Spleen (tissue), 7 donors: ENCODE measurements at regions not wholly inside any gene's neighbourhood (a gene's known extent, or its start where the extent isn't known, plus 50 kb on each side); places are given as distances from the start of the nearest gene placed in this dataset.

ENCODE experiments used
- POLR2A ChIP-seq, 3 donors: fragments of 450-650 bp; IDR thresholded peaks; one replicate each; pipeline ENCODE4 v1.5.1; 2017; ENCODE audit warnings: antibody characterized with exemption in 3 of 3, mild to moderate bottlenecking in 1 of 3
- POLR2AphosphoS5 ChIP-seq, 3 donors: sonication (generic); formaldehyde crosslinking; IDR thresholded peaks; one replicate each; pipeline ENCODE4 v1.5.1; 2017; ENCODE audit warnings: antibody characterized with exemption in 3 of 3
- TF ChIP-seq, protein P1 (sequence below), 11 experiments: fragments of 200-600 bp in 7 of 11; fragments of 450-650 bp in 4 of 11; sonication (generic) in 4 of 11; IDR thresholded peaks in 8 of 11; conservative IDR thresholded peaks in 3 of 11; 1 replicate in 7 of 11; 2 replicates in 4 of 11; pipeline versions ENCODE4 v1.4.0 to v1.8.0; 2016 to 2021; ENCODE audit warnings: antibody characterized with exemption in 11 of 11, inconsistent platforms in 4 of 11, mild to moderate bottlenecking in 1 of 11
- donor health status: DM: no; HTN: no; CAD: no; lungs with moderate emphysema.
- donor health status: DM: no; HTN: no; CAD: no.
- donor health status: DM: no; HTN: no; CAD: no.

DNA sequence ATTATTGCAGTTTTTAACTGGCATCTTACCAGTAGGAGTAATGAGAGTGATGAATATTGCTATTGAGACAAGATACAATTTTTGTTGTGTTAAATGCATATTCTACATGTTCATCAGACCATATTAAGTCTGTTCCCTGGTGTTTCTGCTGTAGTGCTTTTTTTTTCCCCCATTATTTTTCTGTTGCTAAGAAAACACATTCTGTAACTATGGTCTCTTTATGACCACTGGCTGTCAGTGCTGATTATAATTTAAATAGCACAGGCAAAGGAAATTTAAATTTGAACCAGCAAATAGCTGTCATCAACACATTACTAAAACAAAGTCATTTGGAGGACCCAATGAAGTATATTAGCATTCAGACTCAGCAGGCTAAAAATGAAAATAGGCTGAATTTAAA is 98.3 kb upstream of the ANKRD50 start:
- TF ChIP-seq POLR2A (IDR thresholded peaks at IDR 0.05) (no peak), POLR2AphosphoS5 (IDR thresholded peaks at IDR 0.05) (no peak)
- TF ChIP-seq, protein P1, sequence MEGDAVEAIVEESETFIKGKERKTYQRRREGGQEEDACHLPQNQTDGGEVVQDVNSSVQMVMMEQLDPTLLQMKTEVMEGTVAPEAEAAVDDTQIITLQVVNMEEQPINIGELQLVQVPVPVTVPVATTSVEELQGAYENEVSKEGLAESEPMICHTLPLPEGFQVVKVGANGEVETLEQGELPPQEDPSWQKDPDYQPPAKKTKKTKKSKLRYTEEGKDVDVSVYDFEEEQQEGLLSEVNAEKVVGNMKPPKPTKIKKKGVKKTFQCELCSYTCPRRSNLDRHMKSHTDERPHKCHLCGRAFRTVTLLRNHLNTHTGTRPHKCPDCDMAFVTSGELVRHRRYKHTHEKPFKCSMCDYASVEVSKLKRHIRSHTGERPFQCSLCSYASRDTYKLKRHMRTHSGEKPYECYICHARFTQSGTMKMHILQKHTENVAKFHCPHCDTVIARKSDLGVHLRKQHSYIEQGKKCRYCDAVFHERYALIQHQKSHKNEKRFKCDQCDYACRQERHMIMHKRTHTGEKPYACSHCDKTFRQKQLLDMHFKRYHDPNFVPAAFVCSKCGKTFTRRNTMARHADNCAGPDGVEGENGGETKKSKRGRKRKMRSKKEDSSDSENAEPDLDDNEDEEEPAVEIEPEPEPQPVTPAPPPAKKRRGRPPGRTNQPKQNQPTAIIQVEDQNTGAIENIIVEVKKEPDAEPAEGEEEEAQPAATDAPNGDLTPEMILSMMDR (IDR thresholded peaks at IDR 0.05 in 8 of 11, conservative IDR thresholded peaks at IDR 0.05 in 3 of 11) = no peak
